ENCODE measurements at regions not wholly inside any gene's neighbourhood (a gene's known extent, or its start where the extent isn't known, plus 50 kb on each side); places are given as distances from the start of the nearest gene placed in this dataset.

- Histone ChIP-seq H3K27me3 (replicated peaks; ENCODE audit: control insufficient read depth, insufficient read depth, low read length) (no peaks in the 10 kb centered on the region), H3K4me1 (peaks cover 23% of the 10 kb centered on the region), H3K36me3 (ENCODE audit: control insufficient read depth, insufficient read depth, low read length) (no peaks in the 10 kb centered on the region), H3K9me3 (no peaks in the 10 kb centered on the region), H3K4me3 (ENCODE audit: low read depth, low read length) (no peak overlapping the region)
- Mint-ChIP-seq H3K4me3 (ENCODE audit: unreplicated experiment) (no peak overlapping the region), H3K27ac (ENCODE audit: unreplicated experiment) (no peak overlapping the region), H3K9me3 (ENCODE audit: unreplicated experiment) (no peaks in the 10 kb centered on the region), H3K27me3 (ENCODE audit: insufficient read depth, unreplicated experiment) (no peaks in the 10 kb centered on the region), H3K4me1 (ENCODE audit: low read depth, unreplicated experiment) (peaks cover 21% of the 10 kb centered on the region), H3K36me3 (ENCODE audit: insufficient read depth, unreplicated experiment) (no peaks in the 10 kb centered on the region)
- ChIA-PET CTCF (no interaction called here), POLR2A (no interaction called here)
- DNase-seq: no peak
- no peak for TF ChIP-seq CTCF (IDR thresholded peaks at IDR 0.05; ENCODE audit: insufficient read depth in 1 of 2, low read depth in 1 of 2, low read length in 1 of 2, severe bottlenecking in 1 of 2, unreplicated experiment in 1 of 2)
- BruUV-seq (replicated peaks): no TSS peak
- intact Hi-C loops (cut with micrococcal nuclease; ENCODE audit: unreplicated experiment): no loop called here
Observed at GRCh38 chr14:55745906-55746305, 165.9 kb downstream of the KTN1 start.

GRCh38 chr14:55746558-55746957, 166.6 kb downstream of the KTN1 start:
- Mint-ChIP-seq H3K4me3 (ENCODE audit: unreplicated experiment) (no peak overlapping the region), H3K36me3 (ENCODE audit: insufficient read depth, unreplicated experiment) (no peaks in the 10 kb centered on the region), H3K4me1 (ENCODE audit: low read depth, unreplicated experiment) (peaks cover 21% of the 10 kb centered on the region), H3K27me3 (ENCODE audit: insufficient read depth, unreplicated experiment) (no peaks in the 10 kb centered on the region), H3K9me3 (ENCODE audit: unreplicated experiment) (no peaks in the 10 kb centered on the region), H3K27ac (ENCODE audit: unreplicated experiment) (no peak overlapping the region)
- intact Hi-C loops (cut with micrococcal nuclease; ENCODE audit: unreplicated experiment): no loop called here
- BruUV-seq (replicated peaks): no TSS peak
- DNase-seq: peak in 1 of 2 experiments; percentile 32
- POLR2A ChIA-PET: no interaction called here
- CTCF ChIA-PET: no interaction called here
- Histone ChIP-seq H3K4me1 (peaks cover 23% of the 10 kb centered on the region), H3K9me3 (no peaks in the 10 kb centered on the region), H3K27me3 (replicated peaks; ENCODE audit: control insufficient read depth, insufficient read depth, low read length) (no peaks in the 10 kb centered on the region), H3K36me3 (ENCODE audit: control insufficient read depth, insufficient read depth, low read length) (no peaks in the 10 kb centered on the region), H3K4me3 (ENCODE audit: low read depth, low read length) (no peak overlapping the region)
- no peak for TF ChIP-seq CTCF (IDR thresholded peaks at IDR 0.05; ENCODE audit: insufficient read depth in 1 of 2, low read depth in 1 of 2, low read length in 1 of 2, severe bottlenecking in 1 of 2, unreplicated experiment in 1 of 2)

GRCh38 chr14:55747186-55747585, 167.2 kb downstream of the KTN1 start:
- CTCF ChIA-PET: no interaction called here
- Histone ChIP-seq H3K4me3 (ENCODE audit: low read depth, low read length) (no peak overlapping the region), H3K4me1 (peaks cover 23% of the 10 kb centered on the region), H3K9me3 (no peaks in the 10 kb centered on the region), H3K36me3 (ENCODE audit: control insufficient read depth, insufficient read depth, low read length) (no peaks in the 10 kb centered on the region), H3K27me3 (replicated peaks; ENCODE audit: control insufficient read depth, insufficient read depth, low read length) (no peaks in the 10 kb centered on the region)
- no peak for TF ChIP-seq CTCF (IDR thresholded peaks at IDR 0.05; ENCODE audit: insufficient read depth in 1 of 2, low read depth in 1 of 2, low read length in 1 of 2, severe bottlenecking in 1 of 2, unreplicated experiment in 1 of 2)
- H3K36me3 Mint-ChIP-seq (ENCODE audit: insufficient read depth, unreplicated experiment): no peaks in the 10 kb centered on the region
- peak overlapping the region; percentile 70 for H3K27ac Mint-ChIP-seq (ENCODE audit: unreplicated experiment)
- H3K4me3 Mint-ChIP-seq (ENCODE audit: unreplicated experiment): no peak overlapping the region
- no peak for DNase-seq
- no peaks in the 10 kb centered on the region for H3K9me3 Mint-ChIP-seq (ENCODE audit: unreplicated experiment)
- intact Hi-C loops (cut with micrococcal nuclease; ENCODE audit: unreplicated experiment): no loop called here
- POLR2A ChIA-PET: no interaction called here
- H3K27me3 Mint-ChIP-seq (ENCODE audit: insufficient read depth, unreplicated experiment): no peaks in the 10 kb centered on the region
- peaks cover 21% of the 10 kb centered on the region for H3K4me1 Mint-ChIP-seq (ENCODE audit: low read depth, unreplicated experiment)
- no TSS peak for BruUV-seq (replicated peaks)
